Duodenal mucosa (tissue), 2 donors: ENCODE measurements at regions not wholly inside any gene's neighbourhood (a gene's known extent, or its start where the extent isn't known, plus 50 kb on each side); places are given as distances from the start of the nearest gene placed in this dataset.
A peak's percentile ranks its signal among the peaks of the same experiment; 100 is the strongest.

Experiments used
- H3K27ac ChIP-seq: one replicate; pipeline ENCODE4 v1.7.0; 2013; ENCODE audit warnings: low read depth, low read length
- H3K27me3 ChIP-seq, 2 donors: one replicate each; pipeline ENCODE4 v1.7.0; 2013; ENCODE audit warnings: low read length in 2 of 2, control low read depth in 1 of 2; ENCODE audit not compliant: insufficient read depth in 2 of 2, control insufficient read depth in 1 of 2
- H3K36me3 ChIP-seq, 2 donors: one replicate each; pipeline ENCODE4 v1.7.0; 2013; ENCODE audit warnings: low read length in 2 of 2, control low read depth in 1 of 2; ENCODE audit not compliant: insufficient read depth in 2 of 2, control insufficient read depth in 1 of 2
- H3K4me1 ChIP-seq, 2 donors: one replicate each; pipeline ENCODE4 v1.7.0; 2013; ENCODE audit warnings: low read length in 2 of 2, control low read depth in 1 of 2; ENCODE audit not compliant: insufficient read depth in 2 of 2, control insufficient read depth in 1 of 2
- H3K4me3 ChIP-seq, 2 donors: one replicate each; pipeline ENCODE4 v1.7.0; 2013; ENCODE audit warnings: low read length in 2 of 2, low read depth in 1 of 2
- H3K9ac ChIP-seq, 2 donors: one replicate each; pipeline ENCODE4 v1.7.0; 2013; ENCODE audit warnings: low read length in 2 of 2, low read depth in 1 of 2
- H3K9me3 ChIP-seq, 2 donors: one replicate each; pipeline ENCODE4 v1.7.0; 2013; ENCODE audit warnings: low read length in 2 of 2, control low read depth in 1 of 2; ENCODE audit not compliant: control insufficient read depth in 1 of 2

DNA sequence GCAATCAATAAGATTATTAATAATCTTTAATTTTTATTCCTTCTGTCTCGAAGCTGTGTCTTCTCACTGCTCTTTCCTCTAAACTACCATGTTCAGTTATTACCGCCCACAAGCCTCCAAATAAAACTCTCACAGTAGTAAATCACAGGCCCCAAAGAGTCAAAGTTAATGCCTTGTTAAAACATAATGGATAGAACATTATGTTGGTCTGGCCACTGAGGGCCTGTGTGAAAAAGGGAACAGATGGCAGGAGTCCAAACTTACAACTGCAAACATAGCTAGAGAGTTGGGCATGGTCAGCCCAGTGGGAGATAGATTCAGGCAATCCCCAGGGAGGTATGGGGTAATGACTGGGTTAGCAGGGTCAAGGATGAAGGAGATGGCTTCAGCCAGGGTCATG, 84.6 kb upstream of the TNIP3 start:
- Histone ChIP-seq H3K9ac (no peak overlapping the region), H3K9me3 (no peaks in the 10 kb centered on the region), H3K4me3 (no peak overlapping the region), H3K27ac (no peak overlapping the region), H3K36me3 (no peaks in the 10 kb centered on the region), H3K4me1 (no peaks in the 10 kb centered on the region), H3K27me3 (no peaks in the 10 kb centered on the region)

DNA sequence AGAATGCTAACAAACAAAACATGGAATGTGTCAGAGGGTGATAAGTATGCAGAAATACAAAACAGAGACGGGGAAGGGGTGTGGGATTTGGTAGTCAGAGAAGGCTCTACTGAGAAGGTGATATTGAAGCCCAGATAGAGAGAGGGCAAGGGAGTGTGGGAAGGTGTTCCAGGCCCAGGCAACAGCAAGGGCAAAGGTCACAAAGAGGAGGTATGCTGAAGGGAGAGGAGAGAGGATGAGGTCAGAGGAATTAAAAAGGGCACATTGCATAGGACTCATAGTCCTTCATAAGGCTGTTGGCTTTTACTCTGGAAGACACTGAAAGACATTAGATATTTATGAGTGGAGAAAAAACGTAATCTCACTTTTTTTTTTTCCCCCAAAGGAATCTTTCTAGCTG, 82.6 kb upstream of the TNIP3 start:
- Histone ChIP-seq H3K27me3 (no peaks in the 10 kb centered on the region), H3K9me3 (no peaks in the 10 kb centered on the region), H3K36me3 (no peaks in the 10 kb centered on the region), H3K27ac (no peak overlapping the region), H3K9ac (no peak overlapping the region), H3K4me3 (no peak overlapping the region), H3K4me1 (no peaks in the 10 kb centered on the region)

DNA sequence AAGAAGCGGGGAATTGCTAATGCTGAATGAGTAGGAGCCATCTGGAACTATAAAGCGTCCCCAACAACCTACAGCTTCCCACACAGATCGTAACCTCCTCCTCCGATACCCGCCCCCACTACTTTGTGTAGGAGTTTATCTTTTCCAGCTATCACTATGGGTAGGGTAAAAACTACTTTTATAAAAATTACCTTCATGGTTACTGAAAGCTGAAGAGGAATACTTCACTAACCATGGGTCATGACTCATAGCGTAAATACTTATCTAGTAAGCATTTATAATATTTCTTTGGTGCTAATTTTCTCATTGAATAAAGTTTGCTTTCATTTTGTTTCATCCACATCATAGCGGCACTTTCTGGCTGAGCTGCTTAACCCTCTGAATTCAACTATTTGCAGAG, 79.4 kb upstream of the TNIP3 start:
- no peaks in the 10 kb centered on the region for H3K36me3 ChIP-seq
- peak overlapping the region in 1 of 2 donors; percentile 27 for H3K9ac ChIP-seq

DNA sequence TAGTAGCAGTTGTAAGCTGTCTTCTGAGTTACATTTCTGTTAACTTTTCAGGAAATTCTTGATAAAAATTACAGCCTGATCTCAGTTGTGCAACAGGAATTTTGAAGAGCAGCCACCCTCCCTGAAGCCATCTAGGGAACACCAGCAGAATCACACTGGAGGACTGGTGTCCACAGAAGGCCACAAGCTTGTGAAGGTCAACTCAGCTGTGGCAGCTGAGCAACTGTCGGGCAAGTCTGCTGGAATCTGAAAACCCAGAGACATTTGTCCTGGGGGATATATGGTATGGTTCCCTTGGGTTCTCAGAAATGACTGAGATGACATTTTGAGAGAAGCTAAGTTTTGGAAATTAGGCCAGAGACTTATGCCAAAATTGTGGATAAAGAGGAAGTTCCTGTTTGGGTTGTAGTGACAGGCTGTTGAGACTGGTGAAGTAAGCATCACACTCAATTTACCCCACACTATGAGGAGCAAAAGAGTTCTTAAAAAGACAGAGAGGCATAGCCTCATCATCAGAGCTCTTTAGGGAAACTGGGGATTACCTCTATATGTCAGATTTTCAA, 78.1 kb upstream of the TNIP3 start:
- H3K9me3 ChIP-seq = no peaks in the 10 kb centered on the region

More for the DNA sequence above, 79.4 kb upstream of the TNIP3 start:
- no peak overlapping the region for H3K27ac ChIP-seq
- no peaks in the 10 kb centered on the region for H3K9me3 ChIP-seq
- H3K4me1 ChIP-seq = no peaks in the 10 kb centered on the region
- peak overlapping the region in 1 of 2 donors; percentile 18 for H3K4me3 ChIP-seq
- H3K27me3 ChIP-seq = no peaks in the 10 kb centered on the region

DNA sequence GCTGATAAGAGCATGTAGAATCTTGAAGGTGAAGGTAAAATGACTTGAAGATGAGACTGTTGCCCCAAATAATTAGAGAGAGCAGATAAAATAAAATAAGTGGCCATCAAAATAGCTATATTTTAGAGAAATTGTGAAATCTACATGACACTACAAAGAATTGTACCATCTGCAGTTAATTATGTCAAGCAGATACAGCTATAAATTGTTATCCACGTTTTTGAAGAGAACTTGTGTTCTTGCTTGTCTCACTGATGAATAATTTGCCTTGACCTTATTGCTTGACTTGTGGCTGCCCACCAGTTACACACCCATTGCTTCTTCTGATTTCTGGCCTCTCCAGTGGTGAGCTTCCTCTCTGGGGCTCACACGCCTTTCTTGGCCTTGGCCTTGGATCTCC, 75.8 kb upstream of the TNIP3 start:
- no peak overlapping the region for H3K9ac ChIP-seq
- no peak overlapping the region for H3K27ac ChIP-seq
- H3K4me3 ChIP-seq = no peak overlapping the region
- no peaks in the 10 kb centered on the region for H3K36me3 ChIP-seq
- H3K9me3 ChIP-seq = no peaks in the 10 kb centered on the region
- H3K4me1 ChIP-seq = no peaks in the 10 kb centered on the region
- no peaks in the 10 kb centered on the region for H3K27me3 ChIP-seq

More for the DNA sequence above, 78.1 kb upstream of the TNIP3 start:
- Histone ChIP-seq H3K4me1 (no peaks in the 10 kb centered on the region), H3K9ac (no peak overlapping the region), H3K36me3 (no peaks in the 10 kb centered on the region), H3K27me3 (no peaks in the 10 kb centered on the region), H3K4me3 (no peak overlapping the region), H3K27ac (no peak overlapping the region)

DNA sequence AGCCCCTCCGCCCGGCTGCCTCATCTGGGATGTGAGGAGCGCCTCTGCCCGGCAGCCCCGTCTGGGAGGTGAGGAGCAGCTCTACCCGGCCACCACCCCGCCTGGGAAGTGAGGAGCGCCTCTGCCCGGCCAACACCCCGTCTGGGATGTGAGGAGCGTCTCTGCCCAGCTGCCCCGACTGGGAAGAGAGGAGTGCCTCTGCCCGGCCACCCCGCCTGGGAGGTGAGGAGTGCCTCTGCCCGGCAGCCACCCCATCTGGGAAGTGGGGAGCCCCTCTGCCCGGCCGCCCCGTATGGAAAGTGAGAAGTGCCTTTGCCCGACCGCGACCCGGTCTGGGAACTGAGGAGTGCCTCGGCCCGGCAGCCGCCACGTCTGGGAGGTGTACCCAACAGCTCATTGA, 74.3 kb upstream of the TNIP3 start:
- no peaks in the 10 kb centered on the region for H3K36me3 ChIP-seq
- H3K9ac ChIP-seq = no peak overlapping the region
- H3K4me1 ChIP-seq = no peaks in the 10 kb centered on the region
- H3K9me3 ChIP-seq = no peaks in the 10 kb centered on the region
- H3K4me3 ChIP-seq = no peak overlapping the region
- H3K27ac ChIP-seq = no peak overlapping the region
- no peaks in the 10 kb centered on the region for H3K27me3 ChIP-seq

DNA sequence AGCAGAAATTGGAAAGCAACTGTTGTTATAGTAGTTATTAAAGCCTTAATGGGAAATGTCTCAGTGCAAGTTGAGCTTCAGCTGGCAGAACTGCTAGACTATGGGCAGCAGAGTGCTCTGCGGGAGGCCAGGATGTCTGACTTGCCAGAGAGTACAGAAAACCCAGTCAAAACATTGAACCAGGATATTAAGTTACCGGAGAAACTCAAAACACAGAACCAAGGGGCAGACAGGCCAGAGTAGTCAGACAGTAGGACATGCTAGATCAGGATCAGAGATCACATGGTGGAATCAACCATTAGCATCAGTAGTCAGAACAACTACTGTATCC, 72.9 kb upstream of the TNIP3 start:
- no peaks in the 10 kb centered on the region for H3K9me3 ChIP-seq
- H3K4me1 ChIP-seq = no peaks in the 10 kb centered on the region
- no peaks in the 10 kb centered on the region for H3K27me3 ChIP-seq
- H3K4me3 ChIP-seq = no peak overlapping the region
- no peak overlapping the region for H3K27ac ChIP-seq
- no peaks in the 10 kb centered on the region for H3K36me3 ChIP-seq
- no peak overlapping the region for H3K9ac ChIP-seq

DNA sequence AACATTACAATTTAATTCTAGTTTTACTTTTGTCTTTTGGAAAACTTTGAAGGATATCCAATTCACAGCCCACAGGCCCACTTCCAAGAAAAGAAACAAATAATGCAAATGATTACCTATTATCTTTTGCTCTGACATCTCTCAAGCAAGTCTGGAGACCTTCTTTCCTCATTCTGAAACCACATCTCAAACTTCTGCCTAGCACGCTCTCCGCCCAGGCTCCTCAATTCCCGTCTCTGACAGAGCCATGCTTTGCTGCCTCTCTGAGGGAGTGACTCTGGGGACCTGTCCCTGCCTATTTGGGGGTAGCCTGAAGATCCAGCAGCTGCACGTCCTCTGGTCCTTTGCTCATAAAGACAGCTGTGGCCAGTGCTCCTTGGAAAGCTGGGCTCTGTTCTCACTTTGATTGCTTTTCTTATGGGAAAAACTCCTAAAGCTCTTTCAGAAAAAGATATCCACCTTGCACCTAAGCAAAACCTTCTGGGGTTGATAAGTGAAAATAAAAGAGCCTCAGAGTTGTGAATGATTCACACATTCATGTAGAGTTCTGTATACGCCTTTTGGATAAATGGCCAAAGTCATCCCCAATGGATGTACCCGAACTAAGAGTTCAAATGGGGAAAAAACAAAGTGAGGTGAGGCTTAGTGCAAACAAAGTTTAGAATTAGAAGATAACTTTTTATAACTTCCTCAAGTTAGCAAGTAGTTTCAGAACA, 72.4 kb upstream of the TNIP3 start:
- no peaks in the 10 kb centered on the region for H3K36me3 ChIP-seq
- no peak overlapping the region for H3K9ac ChIP-seq
- H3K27me3 ChIP-seq = no peaks in the 10 kb centered on the region
- no peak overlapping the region for H3K27ac ChIP-seq
- H3K9me3 ChIP-seq = no peaks in the 10 kb centered on the region
- H3K4me3 ChIP-seq = no peak overlapping the region
- no peaks in the 10 kb centered on the region for H3K4me1 ChIP-seq

DNA sequence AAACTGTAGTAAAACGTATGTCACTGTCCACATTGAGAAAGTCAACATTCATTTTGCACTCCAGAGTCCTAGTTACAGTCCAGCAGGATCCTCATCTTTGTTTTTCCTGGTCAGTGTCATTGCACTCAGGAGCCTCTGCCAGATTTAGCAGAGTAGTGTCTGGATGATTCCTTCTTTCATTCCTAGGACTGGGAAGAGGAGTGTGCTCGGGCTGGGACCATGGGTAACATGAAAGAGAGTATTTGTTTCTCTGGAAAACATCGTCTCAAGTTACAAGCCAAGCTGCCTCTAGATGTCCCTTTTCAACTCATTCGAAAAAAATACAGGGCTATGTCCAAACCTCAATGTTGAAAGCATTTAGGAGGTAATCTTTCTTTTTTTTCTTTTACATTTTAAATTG, 69.9 kb upstream of the TNIP3 start:
- no peaks in the 10 kb centered on the region for H3K36me3 ChIP-seq
- no peaks in the 10 kb centered on the region for H3K9me3 ChIP-seq
- H3K27ac ChIP-seq = no peak overlapping the region
- no peak overlapping the region for H3K4me3 ChIP-seq
- no peak overlapping the region for H3K9ac ChIP-seq
- no peaks in the 10 kb centered on the region for H3K27me3 ChIP-seq
- H3K4me1 ChIP-seq = no peaks in the 10 kb centered on the region

DNA sequence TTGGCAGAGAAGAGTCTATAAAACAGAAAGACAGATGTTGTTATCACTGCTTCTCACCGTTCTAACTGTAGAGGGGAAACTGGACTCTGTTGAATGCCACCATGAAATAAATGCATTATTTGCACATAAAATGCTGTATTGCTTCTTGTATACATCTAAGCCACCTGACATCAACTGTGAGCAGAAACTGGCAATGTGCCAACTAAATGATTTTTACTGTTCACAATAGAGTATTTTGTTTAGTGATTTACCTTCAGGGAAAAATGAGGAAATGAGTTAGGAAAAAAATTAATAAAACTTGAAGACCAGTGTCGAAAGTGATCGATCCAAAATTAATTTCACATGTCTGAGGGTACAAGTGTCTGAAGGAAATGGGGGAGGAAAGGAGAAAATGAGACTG, 65.9 kb upstream of the TNIP3 start:
- Histone ChIP-seq H3K4me3 (no peak overlapping the region), H3K9me3 (no peaks in the 10 kb centered on the region), H3K27me3 (no peaks in the 10 kb centered on the region), H3K9ac (no peak overlapping the region), H3K27ac (no peak overlapping the region), H3K36me3 (no peaks in the 10 kb centered on the region), H3K4me1 (no peaks in the 10 kb centered on the region)
